Activated T-helper 1 cell treated with Interleukin-2 at 50 U/mL for 16 hours (primary cell): ENCODE measurements at regions not wholly inside any gene's neighbourhood (a gene's known extent, or its start where the extent isn't known, plus 50 kb on each side); places are given as distances from the start of the nearest gene placed in this dataset.
"Not testable (repeated sequence)": the region's sequence is repeated elsewhere in the genome, so short reads cannot be mapped to it uniquely, and the experiment has no call there.

Experiments
- DNase-seq: peaks from one replicate; pipeline ENCODE4 v3.0.0-alpha.2; 2020; ENCODE audit warnings: low read depth

DNA sequence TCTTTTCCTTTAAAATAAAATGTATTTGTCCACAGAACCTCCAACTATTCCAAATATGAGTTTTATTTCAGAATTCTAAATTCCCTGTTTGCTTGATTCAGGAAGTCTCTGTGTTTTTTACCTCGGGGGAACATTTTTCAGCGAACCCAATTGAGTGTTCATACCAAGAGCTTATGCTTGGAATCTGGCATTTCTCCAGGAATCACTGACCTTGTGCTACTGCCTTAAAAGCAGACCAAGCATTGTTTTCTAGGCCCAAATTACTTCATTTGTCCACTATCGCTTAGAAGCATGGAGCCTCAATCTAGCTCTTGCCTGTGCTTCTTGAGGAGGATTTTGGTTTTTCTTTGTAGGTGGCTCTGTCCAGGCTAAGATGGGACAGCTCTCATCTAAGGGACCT lies 59.4 kb downstream of the EBLN1 start:
- DNase-seq = no peak

DNA sequence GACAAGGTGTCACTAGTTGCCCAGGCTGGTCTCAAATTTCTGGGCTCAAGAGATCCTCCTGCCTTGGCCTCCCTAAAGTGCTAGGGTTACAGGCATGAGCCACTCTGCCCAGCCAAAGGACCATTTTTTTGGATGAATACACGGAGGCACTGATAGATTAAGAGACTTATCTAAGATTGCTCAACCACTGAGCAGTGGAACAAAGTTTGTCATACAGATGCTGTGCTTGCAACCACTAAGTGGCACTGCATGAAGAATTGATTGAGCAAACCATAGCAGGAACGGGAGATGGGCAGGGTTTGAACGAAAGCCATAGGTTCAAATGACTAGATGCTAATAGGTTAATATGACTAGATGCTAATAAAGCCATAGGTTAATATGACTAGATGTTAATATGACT lies 61.1 kb downstream of the EBLN1 start:
- no peak for DNase-seq

DNA sequence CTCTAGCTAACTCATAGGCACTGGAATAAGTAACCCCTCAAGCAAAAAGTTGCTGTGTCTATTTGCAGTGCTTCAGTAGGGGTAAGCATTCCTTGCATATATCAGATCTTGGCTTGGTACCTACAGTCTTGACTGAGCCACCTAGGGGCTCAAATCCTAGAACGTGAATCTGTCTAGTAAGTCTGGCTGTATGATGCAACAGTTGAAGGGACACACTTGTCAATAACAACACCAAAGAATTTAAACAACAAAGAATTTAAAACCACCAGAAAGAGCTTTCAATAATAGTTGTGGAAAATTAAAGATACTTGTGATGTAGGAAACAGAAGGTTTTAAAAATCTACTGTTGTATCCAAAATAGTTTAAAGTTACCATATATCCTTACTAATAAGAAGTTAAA lies 65.4 kb downstream of the EBLN1 start:
- DNase-seq = no peak

DNA sequence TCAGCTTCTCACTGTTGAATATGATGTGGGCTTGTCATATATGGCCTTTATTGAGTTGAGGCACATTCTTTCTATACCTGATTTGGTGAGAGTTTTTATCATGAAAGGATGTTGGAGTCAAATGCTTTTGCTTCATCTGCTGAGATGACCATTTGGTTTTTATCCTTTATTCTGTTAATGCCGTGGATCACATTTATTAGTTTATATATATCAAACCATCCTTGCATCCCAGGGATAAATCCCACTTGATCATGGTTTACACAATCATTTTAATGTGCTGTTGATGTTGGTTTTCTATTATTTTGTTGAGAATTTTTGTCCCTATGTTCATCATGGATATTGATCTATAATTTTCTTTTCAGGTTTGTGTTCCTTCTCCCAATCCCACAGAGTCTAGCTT lies 67.0 kb downstream of the EBLN1 start:
- DNase-seq = no peak

DNA sequence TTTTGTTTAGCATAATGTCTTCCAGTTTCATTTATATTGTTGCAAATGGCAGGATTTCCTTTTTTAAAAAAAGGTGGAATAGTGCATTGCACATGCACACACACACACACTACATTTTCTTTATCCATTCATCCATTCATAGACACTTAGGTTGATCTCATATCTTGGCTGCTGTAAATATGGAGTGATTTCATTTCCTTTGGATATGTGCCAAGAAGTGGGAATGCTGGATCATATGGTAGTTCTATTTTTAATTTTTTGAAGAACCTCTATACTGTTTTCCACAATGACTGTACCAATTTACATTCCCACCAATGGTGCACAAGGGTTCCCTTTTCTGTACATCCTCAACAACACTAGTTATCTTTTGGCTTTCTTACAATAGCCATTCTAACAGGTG lies 68.9 kb downstream of the EBLN1 start:
- no peak for DNase-seq

DNA sequence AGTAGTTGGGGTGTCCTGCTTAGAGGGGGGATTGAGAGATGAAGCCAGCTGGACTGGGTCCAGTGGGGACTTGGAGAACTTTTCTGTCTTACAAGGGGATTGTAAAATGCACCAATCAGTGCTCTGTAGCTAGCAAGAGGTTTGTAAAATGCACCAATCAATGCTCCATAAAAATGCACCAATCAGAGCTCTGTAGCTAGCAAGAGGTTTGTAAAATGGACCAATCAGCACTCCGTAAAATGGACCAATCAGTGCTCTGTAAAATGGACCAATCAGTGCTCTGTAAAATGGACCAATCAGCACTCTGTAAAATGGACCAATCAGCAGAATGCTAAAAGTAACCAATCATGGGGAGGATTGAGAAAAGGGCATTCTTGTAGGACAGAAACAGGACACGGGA lies 71.9 kb downstream of the EBLN1 start:
- not testable (repeated sequence) for DNase-seq

DNA sequence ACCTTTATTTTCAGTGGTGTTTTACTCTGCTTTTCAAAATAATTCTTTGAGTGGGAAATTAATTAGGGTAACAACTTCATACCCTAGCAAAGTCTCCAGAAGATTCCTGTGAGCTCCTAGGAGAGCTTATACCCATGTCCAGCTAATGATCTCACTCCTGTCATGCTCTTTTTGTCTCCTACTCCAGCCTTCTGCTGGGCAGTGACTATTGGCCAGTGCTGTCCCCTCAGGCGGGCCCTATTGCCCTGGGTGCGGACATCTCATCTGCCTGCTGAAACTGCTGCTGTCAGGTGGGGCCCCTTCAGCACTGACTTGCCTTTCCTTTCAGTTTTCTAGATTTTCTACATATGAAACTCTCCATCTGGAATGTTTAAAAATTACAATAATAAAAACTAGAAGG lies 80.3 kb downstream of the EBLN1 start:
- no peak for DNase-seq

DNA sequence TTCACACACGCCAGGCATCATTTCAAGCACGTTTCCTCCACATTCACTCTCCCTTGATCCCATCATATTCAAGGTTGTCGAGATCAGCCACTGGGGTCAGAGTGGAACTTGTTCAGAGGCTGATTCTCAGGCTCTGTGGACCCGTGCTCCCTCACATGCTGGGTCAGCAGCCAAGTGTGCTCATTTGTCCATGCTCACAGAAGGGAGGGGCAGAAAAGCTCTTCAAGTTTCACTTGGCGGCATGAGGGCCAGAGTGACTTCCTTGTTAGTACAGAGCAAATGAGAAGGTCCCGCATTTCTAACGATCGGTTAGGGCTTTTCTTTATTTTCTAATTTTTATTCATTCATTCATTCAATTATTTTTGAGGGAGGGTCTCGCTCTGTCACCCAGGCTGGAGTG lies 82.2 kb downstream of the EBLN1 start:
- DNase-seq = no peak

DNA sequence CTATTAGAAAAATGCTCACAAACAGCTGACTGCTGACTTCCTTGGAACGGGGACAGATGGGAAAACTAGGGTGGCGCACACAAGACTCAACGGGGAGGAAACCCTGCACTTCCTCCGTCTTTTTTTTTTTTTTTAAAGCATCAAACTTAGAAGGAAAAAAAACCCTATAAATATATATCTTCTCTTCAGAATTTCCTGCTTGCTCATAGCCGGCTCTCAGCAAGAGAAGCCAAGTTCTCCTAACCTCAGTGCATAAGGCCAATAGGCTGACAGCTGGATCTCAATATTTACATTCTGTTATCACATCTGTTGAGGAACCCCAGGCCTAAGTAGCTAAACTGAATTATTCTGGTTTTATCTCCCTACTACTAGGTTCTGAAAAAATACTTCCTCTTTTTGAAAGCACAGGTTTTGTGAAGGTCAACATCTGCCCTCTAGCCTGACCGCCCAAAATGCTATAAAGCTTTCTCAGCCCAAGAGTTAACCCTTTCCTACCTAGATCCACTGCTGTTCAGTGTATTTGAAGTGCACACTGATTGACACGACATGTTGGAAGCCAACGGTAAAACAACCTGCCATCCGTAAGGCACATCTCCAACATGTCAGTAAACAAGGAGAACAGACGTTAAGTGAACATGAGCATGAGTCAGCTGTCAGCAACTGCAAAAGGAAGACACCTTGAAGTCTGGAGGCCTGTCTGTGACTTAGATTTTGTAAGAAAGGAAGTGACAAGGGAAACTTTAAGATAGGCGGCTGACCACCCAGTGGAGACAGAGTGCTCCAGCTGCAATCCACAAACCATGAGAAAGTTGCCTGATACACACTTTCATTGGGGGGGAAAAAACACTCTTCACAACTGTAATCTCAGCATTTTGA lies 83.8 kb downstream of the EBLN1 start:
- DNase-seq = no peak

DNA sequence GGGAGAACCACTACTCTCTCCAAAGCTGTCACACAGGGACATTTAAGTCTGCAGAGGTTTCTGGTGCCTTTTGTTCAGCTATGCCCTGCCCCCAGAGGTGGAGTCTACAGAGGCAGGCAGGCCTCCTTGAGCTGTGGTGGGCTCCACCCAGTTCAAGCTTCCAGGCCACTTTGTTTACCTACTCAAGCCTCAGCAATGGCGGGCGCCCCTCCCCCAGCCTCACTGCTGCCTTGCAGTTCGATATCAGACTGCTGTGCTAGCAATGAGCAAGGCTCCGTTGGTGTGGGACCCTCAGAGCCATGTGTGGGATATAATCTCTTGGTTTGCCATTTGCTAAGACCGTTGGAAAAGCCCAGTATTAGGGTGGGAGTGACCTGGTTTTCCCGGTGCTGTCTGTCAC lies 87.0 kb downstream of the EBLN1 start:
- not testable (repeated sequence) for DNase-seq

DNA sequence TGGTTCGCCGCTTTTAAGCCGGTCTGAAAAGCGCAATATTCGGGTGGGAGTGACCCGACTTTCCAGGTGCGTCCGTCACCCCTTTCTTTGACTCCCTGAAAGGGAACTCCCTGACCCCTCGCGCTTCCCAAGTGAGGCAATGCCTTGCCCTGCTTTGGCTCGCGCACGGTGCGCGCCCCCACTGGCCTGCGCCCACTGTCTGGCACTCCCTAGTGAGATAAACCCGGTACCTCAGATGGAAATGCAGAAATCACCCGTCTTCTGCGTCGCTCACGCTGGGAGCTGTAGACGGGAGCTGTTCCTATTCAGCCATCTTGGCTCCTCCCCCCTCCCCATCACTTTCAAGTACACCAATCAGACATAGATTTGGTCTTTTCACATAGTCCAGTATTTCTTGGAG lies 88.2 kb downstream of the EBLN1 start:
- DNase-seq = not testable (repeated sequence)

DNA sequence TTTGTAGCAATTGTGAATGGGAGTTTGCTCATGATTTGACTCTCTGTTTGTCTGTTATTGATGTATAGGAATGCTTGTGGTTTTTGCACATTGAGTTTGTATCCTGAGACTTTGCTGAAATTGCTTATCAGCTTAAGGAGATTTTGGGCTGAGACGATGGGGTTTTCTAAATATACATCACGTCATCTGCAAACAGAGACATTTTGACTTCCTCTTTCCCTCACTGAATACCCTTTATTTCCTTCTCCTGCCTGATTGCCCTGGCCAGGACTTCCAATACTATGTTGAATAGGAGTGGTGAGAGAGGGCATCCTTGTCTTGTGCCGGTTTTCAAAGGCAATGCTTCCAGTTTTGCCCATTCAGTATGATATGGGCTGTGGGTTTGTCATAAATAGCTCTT lies 96.6 kb downstream of the EBLN1 start:
- not testable (repeated sequence) for DNase-seq

DNA sequence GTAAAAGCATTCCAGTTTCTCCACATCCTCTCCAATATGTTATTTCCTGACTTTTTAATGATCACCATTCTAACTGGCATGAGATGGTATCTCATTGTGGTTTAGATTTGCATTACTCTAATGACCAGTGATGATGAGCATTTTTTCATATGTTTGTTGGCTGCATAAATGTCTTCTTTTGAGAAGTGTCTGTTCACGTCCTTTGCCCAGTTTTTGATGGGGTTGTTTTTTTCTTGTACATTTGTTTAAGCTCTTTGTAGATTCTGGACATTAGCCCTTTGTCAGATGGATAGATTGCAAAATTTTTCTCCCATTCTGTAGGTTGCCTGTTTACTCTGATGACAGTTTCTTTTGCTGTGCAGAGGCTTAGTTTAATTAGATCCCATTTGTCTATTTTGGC lies 97.7 kb downstream of the EBLN1 start:
- DNase-seq = not testable (repeated sequence)

DNA sequence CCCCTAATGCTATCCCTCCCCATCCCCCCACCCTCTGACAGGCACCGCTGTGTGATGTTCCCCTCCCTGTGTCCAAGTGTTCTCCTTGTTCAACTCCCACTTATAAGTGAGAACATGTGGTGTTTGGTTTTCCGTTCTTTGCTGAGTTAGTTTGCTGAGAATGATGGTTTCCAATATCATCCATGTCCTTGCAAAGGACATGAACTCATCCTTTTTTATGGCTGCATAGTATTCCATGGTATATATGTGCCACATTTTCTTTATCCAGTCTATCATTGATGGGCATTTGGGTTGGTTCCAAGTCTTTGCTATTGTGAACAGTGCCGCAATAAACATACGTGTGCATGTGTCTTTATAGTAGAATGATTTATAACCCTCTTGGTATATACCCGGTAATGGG lies 98.2 kb downstream of the EBLN1 start:
- not testable (repeated sequence) for DNase-seq

DNA sequence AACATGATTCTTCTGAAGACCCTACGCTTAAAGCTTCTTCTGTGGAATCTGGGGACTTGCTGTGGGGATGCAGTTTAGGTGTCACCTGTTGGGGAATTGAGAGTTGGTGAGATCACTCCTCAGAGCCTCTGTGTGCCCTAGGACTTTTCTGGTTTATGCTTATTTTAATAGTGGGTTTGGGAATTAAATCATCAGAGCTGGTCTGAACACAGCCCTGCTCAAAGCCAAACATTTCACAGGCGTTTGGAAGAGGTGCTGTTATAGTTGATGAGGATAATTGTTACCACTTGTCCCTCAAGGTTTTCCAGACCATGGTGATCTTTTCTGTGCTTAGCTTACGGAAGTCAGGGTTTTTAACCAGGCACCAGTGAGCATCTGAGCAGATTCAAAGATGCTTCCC lies 106.1 kb downstream of the EBLN1 start:
- DNase-seq = no peak

DNA sequence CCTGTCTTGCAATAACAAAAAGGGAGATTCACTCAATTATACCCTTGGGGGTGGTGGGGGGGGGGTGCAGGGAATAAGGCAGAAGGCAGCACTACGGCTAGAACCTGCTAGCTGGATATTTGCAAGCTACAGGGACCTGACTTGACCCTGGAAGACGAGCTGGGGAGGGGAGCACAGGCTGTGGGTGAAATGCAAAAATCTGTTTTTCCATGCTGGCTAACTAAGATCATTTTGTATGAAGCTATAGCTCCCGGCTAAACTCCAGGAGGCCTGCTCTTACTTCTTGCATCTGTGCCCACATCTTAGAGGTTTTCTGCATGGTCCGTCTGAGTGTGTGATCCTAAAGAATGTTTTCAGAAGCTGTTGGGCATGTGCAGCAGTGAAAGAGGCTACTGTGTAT lies 106.6 kb downstream of the EBLN1 start:
- no peak for DNase-seq

DNA sequence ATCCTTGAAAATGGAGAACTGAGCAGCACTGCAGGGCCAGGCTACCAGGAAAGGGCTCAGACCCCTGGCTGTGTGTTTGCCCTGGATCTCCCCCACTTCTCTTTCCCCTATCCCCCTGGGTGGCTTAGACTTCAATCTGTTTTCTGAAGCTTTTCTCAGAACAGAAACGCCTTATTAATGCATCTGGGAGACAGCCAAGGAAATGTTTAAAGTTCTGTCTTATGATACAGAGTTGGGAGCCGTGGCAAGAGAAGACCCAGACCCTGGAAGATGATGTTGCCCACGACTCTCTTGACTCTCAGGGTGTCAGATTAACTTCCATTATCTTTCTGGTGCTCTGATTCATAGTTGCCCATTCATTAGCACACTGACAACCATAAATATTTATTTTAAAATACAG lies 107.1 kb downstream of the EBLN1 start:
- DNase-seq = no peak

DNA sequence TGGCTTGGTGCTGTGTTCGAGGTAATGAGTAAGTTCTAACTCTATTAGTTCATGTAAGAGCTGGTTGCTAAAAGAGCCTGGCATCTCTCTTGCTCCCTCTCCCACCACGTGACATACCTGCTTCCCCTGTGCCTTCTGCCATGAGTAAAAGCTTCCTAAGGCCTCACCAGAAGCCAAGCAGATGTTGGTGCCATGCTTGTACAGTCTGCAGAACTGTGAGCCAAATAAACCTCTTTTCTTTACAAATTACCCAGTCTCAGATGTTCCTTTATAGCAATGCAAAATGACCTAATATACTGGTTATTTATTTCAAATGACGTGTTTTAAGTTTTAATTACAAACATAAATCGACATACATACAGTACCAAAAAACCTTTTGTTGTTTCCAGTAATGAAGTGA lies 101.7 kb upstream of the DNAJC1 start:
- DNase-seq = no peak

DNA sequence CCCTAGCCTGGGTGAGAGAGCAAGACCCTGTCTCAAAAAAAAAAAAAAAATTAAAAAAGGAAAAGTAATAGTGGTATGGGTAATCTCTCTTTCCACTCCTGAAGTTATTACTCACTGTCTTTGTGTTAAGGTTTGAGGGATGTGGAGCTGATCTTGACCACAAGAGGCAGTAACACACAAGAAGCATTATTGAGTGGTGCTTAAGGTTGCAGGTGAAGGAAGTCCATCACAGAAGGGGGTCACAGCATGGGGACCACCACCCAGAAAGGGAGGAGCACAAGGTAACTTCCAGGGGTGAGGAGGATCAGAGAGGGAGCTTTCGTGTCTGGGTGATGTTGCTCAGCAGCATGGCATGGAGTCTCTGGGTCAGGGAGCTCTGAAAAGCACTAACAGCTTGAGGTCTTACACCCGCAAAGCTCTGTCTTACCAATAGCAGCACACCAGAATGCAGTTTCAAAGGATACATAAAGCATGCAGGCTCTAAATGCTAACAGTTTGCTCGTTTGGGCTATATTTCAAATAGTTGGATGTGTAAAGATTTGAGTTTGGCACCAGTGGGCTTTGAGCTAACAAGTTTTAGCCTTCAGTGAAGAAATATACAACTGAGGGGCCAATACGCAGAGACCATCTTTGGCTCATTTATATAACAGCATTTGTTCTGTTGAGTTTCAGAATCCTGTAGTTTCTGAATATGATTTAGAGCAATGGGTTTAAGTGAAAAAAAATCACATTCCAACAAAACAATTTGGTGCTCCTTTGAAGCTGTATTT lies 100.4 kb upstream of the DNAJC1 start:
- no peak for DNase-seq

DNA sequence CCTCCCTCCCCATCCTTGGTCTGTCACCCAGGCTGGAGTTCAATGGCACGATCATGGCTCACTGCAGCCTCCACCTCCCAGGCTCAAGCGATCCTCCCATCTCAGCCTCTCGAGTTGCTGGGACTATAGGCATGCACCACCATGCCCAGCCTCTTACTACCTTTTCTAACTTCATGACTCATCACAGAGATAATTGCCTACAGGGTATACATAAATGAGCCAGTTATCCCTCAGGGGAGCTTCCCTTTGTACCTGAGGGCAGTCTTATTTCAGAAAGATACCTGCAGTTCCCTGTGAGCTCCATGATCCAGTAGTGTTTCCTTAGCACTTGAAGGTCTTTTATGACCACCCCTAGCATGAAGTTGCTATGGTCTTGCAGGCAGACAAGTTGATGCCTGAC lies 94.2 kb upstream of the DNAJC1 start:
- DNase-seq = no peak

DNA sequence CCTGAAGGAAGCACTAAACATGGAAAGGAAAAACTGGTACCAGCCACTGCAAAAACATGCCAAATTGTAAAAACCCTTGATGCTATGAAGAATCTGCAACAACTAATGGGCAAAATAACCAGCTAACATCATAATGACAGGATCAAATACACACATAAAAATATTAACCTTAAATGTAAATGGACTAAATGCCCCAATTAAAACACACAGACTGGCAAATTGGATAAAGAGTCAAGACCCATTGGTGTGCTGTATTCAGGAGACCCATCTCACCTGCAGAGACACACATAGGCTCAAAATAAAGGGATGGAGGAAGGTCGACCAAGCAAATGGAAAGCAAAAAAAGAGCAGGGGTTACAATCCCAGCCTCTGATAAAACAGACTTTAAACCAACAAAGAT lies 87.7 kb upstream of the DNAJC1 start:
- not testable (repeated sequence) for DNase-seq

DNA sequence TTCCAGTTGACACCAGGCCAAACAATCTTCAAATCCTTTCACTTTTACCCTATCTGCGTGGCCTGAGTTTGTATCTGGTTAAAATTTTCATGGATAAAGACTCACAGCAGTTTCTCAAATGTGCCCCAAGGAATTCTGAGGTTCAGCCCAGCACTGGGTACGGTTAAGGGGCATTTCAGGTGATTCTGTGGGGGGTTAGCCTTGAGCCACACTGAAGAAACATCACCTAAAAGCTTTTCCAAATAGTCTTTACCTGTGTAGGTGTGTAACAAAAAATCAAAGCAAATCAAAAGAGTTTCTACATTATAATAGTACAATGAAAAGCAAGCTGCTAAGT lies 83.8 kb upstream of the DNAJC1 start:
- no peak for DNase-seq

DNA sequence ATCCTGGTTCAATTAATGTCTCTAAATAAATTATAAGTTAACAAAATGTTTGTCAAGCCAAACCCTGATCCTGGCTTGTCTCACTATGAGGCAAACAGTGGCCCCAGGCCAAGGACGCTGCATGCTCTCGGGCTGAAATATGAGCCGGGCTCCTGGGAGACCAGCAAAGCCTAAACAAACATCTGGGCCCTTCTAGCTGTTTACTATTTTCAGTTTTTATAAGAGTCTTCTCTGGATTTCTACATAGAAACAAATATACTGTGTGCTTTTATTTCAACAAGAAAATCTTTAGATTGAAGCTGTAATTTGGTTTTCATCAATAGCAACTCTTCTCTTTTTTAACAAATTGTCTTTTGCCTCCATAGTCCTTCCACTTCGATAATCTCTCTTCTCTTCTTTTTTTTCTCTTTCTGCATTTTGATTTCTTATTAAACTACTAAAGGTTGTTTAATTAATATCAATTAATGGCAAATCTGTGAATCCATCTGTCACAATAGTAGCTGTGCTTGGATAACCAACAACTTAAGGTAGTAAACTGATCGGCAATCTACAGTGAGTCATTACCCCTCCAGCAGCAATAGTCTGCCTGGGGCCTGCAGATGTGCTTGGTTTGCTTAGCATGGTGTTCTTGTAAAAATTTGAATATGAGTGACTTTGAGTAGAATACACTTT lies 83.3 kb upstream of the DNAJC1 start:
- DNase-seq = no peak
